ENCODE measurements at regions not wholly inside any gene's neighbourhood (a gene's known extent, or its start where the extent isn't known, plus 50 kb on each side); places are given as distances from the start of the nearest gene placed in this dataset.

DNA sequence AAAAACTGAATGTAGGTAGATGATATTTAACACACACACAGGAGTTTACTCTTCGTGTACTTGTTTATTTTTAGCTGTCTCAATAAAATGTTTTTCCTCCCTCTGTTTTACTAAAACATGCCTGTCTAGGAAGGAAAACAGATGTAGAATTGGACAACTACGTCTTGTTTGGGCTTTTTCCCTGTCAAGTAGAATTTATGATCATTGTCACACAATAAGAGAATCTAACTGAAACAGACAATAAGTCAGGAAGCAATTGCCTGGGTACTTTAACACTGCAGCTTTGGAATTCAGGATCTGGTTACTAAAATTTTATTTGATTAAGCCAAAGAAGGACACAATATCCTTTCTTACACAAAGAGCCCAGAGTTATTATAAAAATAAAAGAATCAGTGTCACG, 164.2 kb downstream of the ZDHHC21 start:
- Histone ChIP-seq H3K27me3 (ENCODE audit: insufficient read depth, poor library complexity, severe bottlenecking) (no peaks in the 10 kb centered on the region), H3K4me3 (replicated peaks; ENCODE audit: insufficient read depth, low read length) (no peak overlapping the region), H3K27ac (replicated peaks) (no peak overlapping the region)
- no peak for DNase-seq (ENCODE audit: low read depth in 1 of 2, low spot score in 1 of 2)
- TF ChIP-seq GABPA (IDR thresholded peaks at IDR 0.05; ENCODE audit: low read depth): no peak
- TF ChIP-seq, protein P1, sequence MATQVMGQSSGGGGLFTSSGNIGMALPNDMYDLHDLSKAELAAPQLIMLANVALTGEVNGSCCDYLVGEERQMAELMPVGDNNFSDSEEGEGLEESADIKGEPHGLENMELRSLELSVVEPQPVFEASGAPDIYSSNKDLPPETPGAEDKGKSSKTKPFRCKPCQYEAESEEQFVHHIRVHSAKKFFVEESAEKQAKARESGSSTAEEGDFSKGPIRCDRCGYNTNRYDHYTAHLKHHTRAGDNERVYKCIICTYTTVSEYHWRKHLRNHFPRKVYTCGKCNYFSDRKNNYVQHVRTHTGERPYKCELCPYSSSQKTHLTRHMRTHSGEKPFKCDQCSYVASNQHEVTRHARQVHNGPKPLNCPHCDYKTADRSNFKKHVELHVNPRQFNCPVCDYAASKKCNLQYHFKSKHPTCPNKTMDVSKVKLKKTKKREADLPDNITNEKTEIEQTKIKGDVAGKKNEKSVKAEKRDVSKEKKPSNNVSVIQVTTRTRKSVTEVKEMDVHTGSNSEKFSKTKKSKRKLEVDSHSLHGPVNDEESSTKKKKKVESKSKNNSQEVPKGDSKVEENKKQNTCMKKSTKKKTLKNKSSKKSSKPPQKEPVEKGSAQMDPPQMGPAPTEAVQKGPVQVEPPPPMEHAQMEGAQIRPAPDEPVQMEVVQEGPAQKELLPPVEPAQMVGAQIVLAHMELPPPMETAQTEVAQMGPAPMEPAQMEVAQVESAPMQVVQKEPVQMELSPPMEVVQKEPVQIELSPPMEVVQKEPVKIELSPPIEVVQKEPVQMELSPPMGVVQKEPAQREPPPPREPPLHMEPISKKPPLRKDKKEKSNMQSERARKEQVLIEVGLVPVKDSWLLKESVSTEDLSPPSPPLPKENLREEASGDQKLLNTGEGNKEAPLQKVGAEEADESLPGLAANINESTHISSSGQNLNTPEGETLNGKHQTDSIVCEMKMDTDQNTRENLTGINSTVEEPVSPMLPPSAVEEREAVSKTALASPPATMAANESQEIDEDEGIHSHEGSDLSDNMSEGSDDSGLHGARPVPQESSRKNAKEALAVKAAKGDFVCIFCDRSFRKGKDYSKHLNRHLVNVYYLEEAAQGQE (IDR thresholded peaks at IDR 0.05; ENCODE audit: insufficient replicate concordance, low read depth): no peak
- TF ChIP-seq SPI1 (IDR thresholded peaks at IDR 0.05; ENCODE audit: borderline replicate concordance, low read depth): no peak
- TF ChIP-seq POLR2AphosphoS5 (IDR thresholded peaks at IDR 0.05; ENCODE audit: low read depth): no peak

DNA sequence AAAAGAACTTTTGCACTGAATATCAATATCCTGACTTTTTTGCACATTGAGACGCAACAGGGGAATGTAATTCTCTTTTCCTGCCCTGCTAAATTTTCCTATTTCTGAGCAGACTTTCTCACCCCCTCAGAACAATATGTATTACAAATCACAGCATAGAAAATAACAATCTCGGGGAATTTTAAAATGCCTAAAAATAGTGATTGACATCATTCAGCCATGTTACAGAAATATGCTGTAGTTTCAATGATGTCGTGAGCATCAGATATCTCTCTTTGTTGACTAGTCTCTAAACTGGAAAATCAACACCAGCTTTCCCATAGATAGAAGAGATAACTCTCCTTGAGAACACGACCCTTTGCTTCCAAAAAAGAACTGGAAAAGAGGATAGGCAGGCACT, 166.7 kb downstream of the ZDHHC21 start:
- TF ChIP-seq SPI1 (IDR thresholded peaks at IDR 0.05; ENCODE audit: borderline replicate concordance, low read depth) (no peak), POLR2AphosphoS5 (IDR thresholded peaks at IDR 0.05; ENCODE audit: low read depth) (no peak), GABPA (IDR thresholded peaks at IDR 0.05; ENCODE audit: low read depth) (no peak)
- TF ChIP-seq, protein P1 (IDR thresholded peaks at IDR 0.05; ENCODE audit: insufficient replicate concordance, low read depth): no peak
- TF ChIP-seq, protein P2, sequence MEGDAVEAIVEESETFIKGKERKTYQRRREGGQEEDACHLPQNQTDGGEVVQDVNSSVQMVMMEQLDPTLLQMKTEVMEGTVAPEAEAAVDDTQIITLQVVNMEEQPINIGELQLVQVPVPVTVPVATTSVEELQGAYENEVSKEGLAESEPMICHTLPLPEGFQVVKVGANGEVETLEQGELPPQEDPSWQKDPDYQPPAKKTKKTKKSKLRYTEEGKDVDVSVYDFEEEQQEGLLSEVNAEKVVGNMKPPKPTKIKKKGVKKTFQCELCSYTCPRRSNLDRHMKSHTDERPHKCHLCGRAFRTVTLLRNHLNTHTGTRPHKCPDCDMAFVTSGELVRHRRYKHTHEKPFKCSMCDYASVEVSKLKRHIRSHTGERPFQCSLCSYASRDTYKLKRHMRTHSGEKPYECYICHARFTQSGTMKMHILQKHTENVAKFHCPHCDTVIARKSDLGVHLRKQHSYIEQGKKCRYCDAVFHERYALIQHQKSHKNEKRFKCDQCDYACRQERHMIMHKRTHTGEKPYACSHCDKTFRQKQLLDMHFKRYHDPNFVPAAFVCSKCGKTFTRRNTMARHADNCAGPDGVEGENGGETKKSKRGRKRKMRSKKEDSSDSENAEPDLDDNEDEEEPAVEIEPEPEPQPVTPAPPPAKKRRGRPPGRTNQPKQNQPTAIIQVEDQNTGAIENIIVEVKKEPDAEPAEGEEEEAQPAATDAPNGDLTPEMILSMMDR (IDR thresholded peaks at IDR 0.05; ENCODE audit: insufficient read depth, low read length): no peak
- no peaks in the 10 kb centered on the region for H3K27me3 ChIP-seq (ENCODE audit: insufficient read depth, poor library complexity, severe bottlenecking)
- DNase-seq (ENCODE audit: low read depth in 1 of 2, low spot score in 1 of 2): no peak
- H3K4me3 ChIP-seq (replicated peaks; ENCODE audit: insufficient read depth, low read length): no peak overlapping the region
- no peak overlapping the region for H3K27ac ChIP-seq (replicated peaks)

DNA sequence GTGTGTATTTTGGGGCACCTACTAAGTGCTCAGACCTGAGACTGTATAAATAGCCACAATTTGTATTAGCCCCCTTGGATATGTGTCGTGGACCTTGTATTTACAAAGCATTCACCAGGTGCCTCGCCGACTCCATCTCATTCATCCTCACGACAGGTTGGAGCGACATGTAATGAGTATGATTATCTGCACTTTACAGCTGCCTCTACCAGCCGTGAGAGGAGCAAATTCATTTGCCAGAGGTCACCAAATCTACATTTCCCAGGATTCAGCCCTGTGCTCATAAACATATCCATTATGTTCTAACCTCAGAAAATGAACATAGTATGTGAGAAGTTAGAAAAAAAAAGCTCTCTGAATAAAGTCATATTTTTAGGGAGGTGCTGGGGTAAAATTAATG, 167.4 kb downstream of the ZDHHC21 start:
- Histone ChIP-seq H3K27me3 (ENCODE audit: insufficient read depth, poor library complexity, severe bottlenecking) (no peaks in the 10 kb centered on the region), H3K4me3 (replicated peaks; ENCODE audit: insufficient read depth, low read length) (no peak overlapping the region), H3K27ac (replicated peaks) (no peak overlapping the region)
- TF ChIP-seq SPI1 (IDR thresholded peaks at IDR 0.05; ENCODE audit: borderline replicate concordance, low read depth): no peak
- TF ChIP-seq GABPA (IDR thresholded peaks at IDR 0.05; ENCODE audit: low read depth): no peak
- TF ChIP-seq, protein P2 (IDR thresholded peaks at IDR 0.05; ENCODE audit: insufficient read depth, low read length): no peak
- TF ChIP-seq, protein P1 (IDR thresholded peaks at IDR 0.05; ENCODE audit: insufficient replicate concordance, low read depth): no peak
- TF ChIP-seq POLR2AphosphoS5 (IDR thresholded peaks at IDR 0.05; ENCODE audit: low read depth): no peak
- no peak for DNase-seq (ENCODE audit: low read depth in 1 of 2, low spot score in 1 of 2)

Measured in HL-60 (cell line).